IMR-90 (cell line): ENCODE measurements at regions not wholly inside any gene's neighbourhood (a gene's known extent, or its start where the extent isn't known, plus 50 kb on each side); places are given as distances from the start of the nearest gene placed in this dataset.

Source experiments
- ATAC-seq: fragments of 200-7000 bp; cut with Tn5 transposase; 2 replicates; pipeline ENCODE4 v1.9.1; 2020; ENCODE audit warnings: low read depth, mild to moderate bottlenecking, moderate library complexity
- BruUV-seq: library from RNA; stranded (reverse); fragments of 400-500 nt; replicated peaks from 2 replicates; lab custom pipeline; 2021; lab: Mats Ljungman, UMichigan
- CTCF ChIA-PET: fragments of 300-600 bp; formaldehyde crosslinking; extraction: SDS; loops from one replicate; lab custom pipeline; 2021; ENCODE audit warnings: antibody characterized with exemption; lab: Yijun Ruan, JAX
- POLR2A ChIA-PET: fragments of 300-600 bp; sonication (Branson Sonifier 250); formaldehyde crosslinking; loops from one replicate; lab custom pipeline; 2022; ENCODE audit warnings: antibody characterized with exemption; ENCODE audit not compliant: unreplicated experiment; lab: Charles Lee
- DNase-seq: peaks from one replicate; pipeline ENCODE4 v3.0.0; 2013
- H2AFZ ChIP-seq: replicated peaks from 2 replicates; pipeline ENCODE3; 2013; ENCODE audit warnings: low read length, mild to moderate bottlenecking; ENCODE audit not compliant: poor library complexity
- H2AK5ac ChIP-seq: 2 replicates; pipeline ENCODE4 v1.6.1; 2013; ENCODE audit warnings: low read depth, low read length, inconsistent platforms
- H2AK9ac ChIP-seq: replicated peaks from 2 replicates; pipeline ENCODE3; 2013; ENCODE audit warnings: mild to moderate bottlenecking, low read depth, low read length, moderate library complexity; ENCODE audit not compliant: poor library complexity
- H2BK120ac ChIP-seq: 2 replicates; pipeline ENCODE4 v1.6.1; 2013; ENCODE audit warnings: low read depth, low read length, inconsistent platforms
- H2BK15ac ChIP-seq: 3 replicates; pipeline ENCODE4 v1.6.1; 2013; ENCODE audit warnings: low read depth, low read length, inconsistent platforms
- H2BK20ac ChIP-seq: 2 replicates; pipeline ENCODE4 v1.6.1; 2013; ENCODE audit warnings: low read depth, mild to moderate bottlenecking, inconsistent platforms, low read length, moderate library complexity
- H2BK5ac ChIP-seq: 2 replicates; pipeline ENCODE4 v1.6.1; 2013; ENCODE audit warnings: mild to moderate bottlenecking, low read depth, low read length, inconsistent platforms; ENCODE audit not compliant: poor library complexity, severe bottlenecking
- H3K14ac ChIP-seq: replicated peaks from 2 replicates; pipeline ENCODE4 v1.6.1; 2013; ENCODE audit warnings: low read depth, low read length, inconsistent platforms
- H3K18ac ChIP-seq: 2 replicates; pipeline ENCODE4 v1.6.1; 2013; ENCODE audit warnings: low read depth, low read length, control low read depth
- H3K23ac ChIP-seq: 2 replicates; pipeline ENCODE4 v1.6.1; 2013; ENCODE audit warnings: low read depth, low read length, inconsistent platforms
- H3K27ac ChIP-seq: 2 replicates; pipeline ENCODE4 v1.5.1; 2013; ENCODE audit warnings: mild to moderate bottlenecking, control low read depth, low read length; ENCODE audit not compliant: insufficient read depth
- H3K27me3 ChIP-seq: 2 replicates; pipeline ENCODE4 v1.6.1; 2013; ENCODE audit warnings: low read length; ENCODE audit not compliant: control insufficient read depth, insufficient read depth
- H3K36me3 ChIP-seq: 2 replicates; pipeline ENCODE4 v1.6.1; 2013; ENCODE audit warnings: low read length, mixed read lengths; ENCODE audit not compliant: control insufficient read depth, insufficient read depth
- H3K4ac ChIP-seq: 2 replicates; pipeline ENCODE4 v1.6.1; 2013; ENCODE audit warnings: low read depth, low read length, inconsistent platforms
- H3K4me1 ChIP-seq: 2 replicates; pipeline ENCODE4 v1.6.1; 2013; ENCODE audit warnings: low read length, mixed read lengths; ENCODE audit not compliant: control insufficient read depth, insufficient read depth
- H3K4me2 ChIP-seq: 2 replicates; pipeline ENCODE4 v1.6.1; 2013; ENCODE audit warnings: low read depth, mild to moderate bottlenecking, control low read depth, low read length, moderate library complexity
- H3K4me3 ChIP-seq: 2 replicates; pipeline ENCODE4 v1.5.1; 2013; ENCODE audit warnings: low read depth, mild to moderate bottlenecking, control low read depth, low read length, moderate library complexity; ENCODE audit not compliant: insufficient read depth
- H3K56ac ChIP-seq: 2 replicates; pipeline ENCODE4 v1.6.1; 2013; ENCODE audit warnings: low read length, inconsistent platforms; ENCODE audit not compliant: insufficient read depth; ENCODE audit errors: extremely low read depth
- H3K79me1 ChIP-seq, 2 experiments: 2 replicates each; pipeline ENCODE4 v1.6.1; 2013; ENCODE audit warnings: low read length in 2 of 2, inconsistent platforms in 1 of 2, low read depth in 1 of 2
- H3K9ac ChIP-seq: 2 replicates; pipeline ENCODE4 v1.6.1; 2013; ENCODE audit warnings: low read depth, low read length, control low read depth
- H3K9me1 ChIP-seq: 2 replicates; pipeline ENCODE4 v1.6.1; 2013; ENCODE audit warnings: low read length, inconsistent platforms; ENCODE audit not compliant: insufficient read depth
- H3K9me3 ChIP-seq: 2 replicates; pipeline ENCODE4 v1.6.1; 2013; ENCODE audit warnings: low read length; ENCODE audit not compliant: control insufficient read depth, insufficient read depth
- H4K20me1 ChIP-seq: 2 replicates; pipeline ENCODE4 v1.6.1; 2013; ENCODE audit warnings: low read length, inconsistent platforms; ENCODE audit not compliant: insufficient read depth
- H4K5ac ChIP-seq: 2 replicates; pipeline ENCODE4 v1.6.1; 2013; ENCODE audit warnings: mild to moderate bottlenecking, low read depth, low read length, control low read depth
- H4K8ac ChIP-seq, 2 experiments: 2 replicates each; pipeline ENCODE4 v1.6.1; 2013; ENCODE audit warnings: low read depth in 2 of 2, low read length in 2 of 2, control low read depth in 1 of 2, inconsistent platforms in 1 of 2
- H4K91ac ChIP-seq: 2 replicates; pipeline ENCODE4 v1.6.1; 2013; ENCODE audit warnings: low read depth, low read length, inconsistent platforms; ENCODE audit not compliant: insufficient read depth
- ELK1 ChIP-seq: fragments of 150-350 bp; IDR thresholded peaks from 2 replicates; pipeline ENCODE4 v1.6.1; 2016; ENCODE audit warnings: low read depth, mild to moderate bottlenecking, low read length, moderate library complexity, borderline replicate concordance
- FOS ChIP-seq: fragments of 150-350 bp; IDR thresholded peaks from 2 replicates; pipeline ENCODE4 v1.6.1; 2016; ENCODE audit warnings: low read depth, low read length
- MAFK ChIP-seq: IDR thresholded peaks from 2 replicates; pipeline ENCODE4 v1.6.1; 2012; ENCODE audit warnings: low read depth, low read length, improper control_type of control experiment
- MXI1 ChIP-seq: IDR thresholded peaks from 2 replicates; pipeline ENCODE4 v1.6.1; 2012; ENCODE audit warnings: low read depth, mild to moderate bottlenecking, low read length, moderate library complexity, borderline replicate concordance
- POLR2A ChIP-seq: IDR thresholded peaks from 2 replicates; pipeline ENCODE4 v1.6.1; 2012; ENCODE audit warnings: mild to moderate bottlenecking, low read depth, low read length
- RAD21 ChIP-seq: IDR thresholded peaks from 2 replicates; pipeline ENCODE4 v1.6.1; 2012; ENCODE audit warnings: low read length, improper control_type of control experiment
- SMC3 ChIP-seq: fragments of 150-350 bp; IDR thresholded peaks from 2 replicates; pipeline ENCODE4 v1.6.1; 2016; ENCODE audit warnings: low read depth, mild to moderate bottlenecking, antibody characterized with exemption, low read length, moderate library complexity
- WGBS, 2 experiments: methylation state at CpG; one replicate each; pipeline versions ENCODE4 v1.1.5 to v1.1.7; 2013; ENCODE audit warnings: missing lambda C conversion rate in 2 of 2; ENCODE audit not compliant: insufficient read length in 1 of 2; ENCODE audit errors: extremely low coverage in 2 of 2; 5-methylcytosine and 5-hydroxymethylcytosine counted together
- dilution Hi-C: fragments of 300-500 bp; cut with HindIII; formaldehyde crosslinking; loops from one replicate; pipeline ENCODE4 v1.14.3; 2018; ENCODE audit warnings: low sequenced_read_pairs; ENCODE audit not compliant: unreplicated experiment
- in situ Hi-C: fragments of 300-500 bp; cut with MboI; formaldehyde crosslinking; loops from 3 replicates; pipeline ENCODE4 v1.14.3; 2019; ENCODE audit warnings: low sequenced_read_pairs, inconsistent platforms, mixed read lengths
- intact Hi-C: fragments of 100-400 bp; cut with micrococcal nuclease; formaldehyde crosslinking; loops from 2 replicates; pipeline ENCODE4 v1.10.0; 2022
- TF ChIP-seq, protein P1 (sequence below): conservative IDR thresholded peaks from 2 replicates; pipeline ENCODE4 v1.5.1; 2012; ENCODE audit warnings: mild to moderate bottlenecking, low read depth, low read length, improper control_type of control experiment

DNA sequence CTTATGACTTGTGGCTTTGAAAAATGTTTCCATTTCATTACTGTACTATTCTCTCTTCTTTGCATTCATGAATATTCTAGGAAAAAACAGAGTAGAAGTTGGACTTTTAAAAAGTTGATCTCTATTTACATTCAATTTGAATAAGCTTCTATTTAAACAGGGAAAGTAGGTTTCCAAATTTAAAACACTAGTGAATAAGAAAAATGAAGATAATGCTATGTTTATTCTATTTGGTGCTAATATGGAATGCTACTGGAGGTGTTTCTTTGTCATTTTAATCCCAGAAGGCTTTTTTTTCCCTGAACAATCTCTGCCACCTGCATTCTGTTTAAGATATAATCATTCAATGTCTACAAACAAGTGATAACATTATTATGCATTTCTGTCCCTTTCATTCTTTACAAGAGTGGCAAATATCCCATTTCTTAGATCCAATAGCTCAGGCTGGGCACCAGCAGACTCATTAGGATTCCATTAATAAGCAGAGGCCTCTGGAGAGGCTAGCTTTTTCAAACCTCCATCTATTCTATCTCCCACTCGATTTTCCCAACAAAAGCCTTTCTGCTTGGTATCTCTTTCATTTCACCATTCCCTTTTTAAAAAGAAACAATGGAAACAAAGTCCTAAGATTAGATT is 1001.6 kb upstream of the CDH8 start:
- H3K27me3 ChIP-seq = no peaks in the 10 kb centered on the region
- CTCF ChIA-PET = no interaction called here

More for the DNA sequence above, 1001.6 kb upstream of the CDH8 start:
- no peak overlapping the region for H4K91ac ChIP-seq
- intact Hi-C loops = no loop called here
- H3K56ac ChIP-seq = no peak overlapping the region
- no peak overlapping the region for H3K9ac ChIP-seq
- H3K27ac ChIP-seq = no peak overlapping the region
- POLR2A ChIA-PET = no interaction called here
- WGBS, 2 experiments = no CpG with 5 or more reads among the region's 1 CpG
- H3K36me3 ChIP-seq = no peaks in the 10 kb centered on the region
- H2BK15ac ChIP-seq = no peak overlapping the region
- no peak overlapping the region for H3K4me3 ChIP-seq
- H3K23ac ChIP-seq = no peak overlapping the region
- no peaks in the 10 kb centered on the region for H3K4me1 ChIP-seq
- H3K4me2 ChIP-seq = no peak overlapping the region
- H2BK20ac ChIP-seq = no peak overlapping the region
- in situ Hi-C loops = no loop called here
- DNase-seq (no peak), ATAC-seq (no peak)
- H3K9me3 ChIP-seq = 0 out of 2 replicates have a peak, but pooled peaks cover 9% of the 10 kb centered on the region
- no peak overlapping the region for H4K8ac ChIP-seq
- H3K9me1 ChIP-seq = no peaks in the 10 kb centered on the region
- dilution Hi-C loops = no loop called here
- no peak overlapping the region for H2BK120ac ChIP-seq
- H3K79me1 ChIP-seq = no peaks in the 10 kb centered on the region
- no peak overlapping the region for H2AFZ ChIP-seq
- H2AK5ac ChIP-seq = no peak overlapping the region
- no peak overlapping the region for H2AK9ac ChIP-seq
- no peaks in the 10 kb centered on the region for H4K20me1 ChIP-seq
- BruUV-seq = no TSS peak
- H2BK5ac ChIP-seq = no peak overlapping the region
- no peak for TF ChIP-seq MXI1
- TF ChIP-seq ELK1 = no peak
- TF ChIP-seq SMC3 = no peak
- TF ChIP-seq, protein P1, sequence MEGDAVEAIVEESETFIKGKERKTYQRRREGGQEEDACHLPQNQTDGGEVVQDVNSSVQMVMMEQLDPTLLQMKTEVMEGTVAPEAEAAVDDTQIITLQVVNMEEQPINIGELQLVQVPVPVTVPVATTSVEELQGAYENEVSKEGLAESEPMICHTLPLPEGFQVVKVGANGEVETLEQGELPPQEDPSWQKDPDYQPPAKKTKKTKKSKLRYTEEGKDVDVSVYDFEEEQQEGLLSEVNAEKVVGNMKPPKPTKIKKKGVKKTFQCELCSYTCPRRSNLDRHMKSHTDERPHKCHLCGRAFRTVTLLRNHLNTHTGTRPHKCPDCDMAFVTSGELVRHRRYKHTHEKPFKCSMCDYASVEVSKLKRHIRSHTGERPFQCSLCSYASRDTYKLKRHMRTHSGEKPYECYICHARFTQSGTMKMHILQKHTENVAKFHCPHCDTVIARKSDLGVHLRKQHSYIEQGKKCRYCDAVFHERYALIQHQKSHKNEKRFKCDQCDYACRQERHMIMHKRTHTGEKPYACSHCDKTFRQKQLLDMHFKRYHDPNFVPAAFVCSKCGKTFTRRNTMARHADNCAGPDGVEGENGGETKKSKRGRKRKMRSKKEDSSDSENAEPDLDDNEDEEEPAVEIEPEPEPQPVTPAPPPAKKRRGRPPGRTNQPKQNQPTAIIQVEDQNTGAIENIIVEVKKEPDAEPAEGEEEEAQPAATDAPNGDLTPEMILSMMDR = no peak
- TF ChIP-seq POLR2A = no peak
- TF ChIP-seq MAFK = no peak
- no peak for TF ChIP-seq FOS
- no peak for TF ChIP-seq RAD21
- H3K18ac ChIP-seq = no peak overlapping the region
- H4K5ac ChIP-seq = no peak overlapping the region
- no peak overlapping the region for H3K14ac ChIP-seq
- no peak overlapping the region for H3K4ac ChIP-seq
